HepG2 (cell line): ENCODE measurements at regions not wholly inside any gene's neighbourhood (a gene's known extent, or its start where the extent isn't known, plus 50 kb on each side); places are given as distances from the start of the nearest gene placed in this dataset.
"Not testable (repeated sequence)": the region's sequence is repeated elsewhere in the genome, so short reads cannot be mapped to it uniquely, and the experiment has no call there.

Experiments used
- ATAC-seq: fragments of 200-7000 bp; cut with Tn5 transposase; 3 replicates; pipeline ENCODE4 v1.9.1; 2020; ENCODE audit warnings: mild to moderate bottlenecking, moderate library complexity
- BruUV-seq: library from RNA; stranded (reverse); fragments of 400-500 nt; replicated peaks from 2 replicates; lab custom pipeline; 2021; lab: Mats Ljungman, UMichigan
- CTCF ChIA-PET: fragments of 300-600 bp; formaldehyde crosslinking; extraction: SDS; loops from one replicate; lab custom pipeline; 2021; ENCODE audit warnings: low total read pairs, inconsistent platforms, low intra/inter-chr PET ratio; lab: Yijun Ruan, JAX
- POLR2A ChIA-PET: fragments of 350-600 bp; sonication (Branson Sonifier 250); formaldehyde crosslinking; loops from one replicate; lab custom pipeline; 2020; ENCODE audit warnings: antibody characterized with exemption, inconsistent platforms; lab: Yijun Ruan, JAX
- DNase-seq: peaks from one replicate; pipeline ENCODE4 v3.0.0-alpha.2; 2015; ENCODE audit warnings: low spot score
- FAIRE-seq: peaks from 3 replicates; lab custom pipeline; 2011; peaks lifted over from hg19 to GRCh38; lab: Jason Lieb, UNC
- H2AFZ ChIP-seq: one replicate; pipeline ENCODE4 v1.6.1; 2011; ENCODE audit warnings: low read length, inconsistent platforms
- H3K27ac ChIP-seq: fragments of 300-600 bp; 3 replicates; pipeline ENCODE4 v1.8.0; 2011; ENCODE audit warnings: mixed run types, mild to moderate bottlenecking, mixed read lengths, low read length, inconsistent platforms; ENCODE audit not compliant: insufficient read depth; ENCODE audit errors: extremely low read length
- H3K27me3 ChIP-seq, 2 experiments: fragments of 200-600 bp in 1 of 2; 2 replicates in 1 of 2; 3 replicates in 1 of 2; pipeline versions ENCODE4 v1.6.0 to v1.8.0; 2011; ENCODE audit warnings: low read length in 2 of 2, mild to moderate bottlenecking in 2 of 2, moderate library complexity in 2 of 2, inconsistent platforms in 1 of 2; ENCODE audit not compliant: insufficient read depth in 2 of 2, control insufficient read depth in 1 of 2
- H3K36me3 ChIP-seq, 2 experiments: fragments of 200-600 bp in 1 of 2; replicated peaks in 1 of 2; 2 replicates in 1 of 2; 3 replicates in 1 of 2; pipeline versions ENCODE4 v1.5.1 to v1.8.0; 2011; ENCODE audit warnings: low read length in 2 of 2, inconsistent platforms in 1 of 2; ENCODE audit not compliant: insufficient read depth in 2 of 2, control insufficient read depth in 1 of 2
- H3K4me1 ChIP-seq: 2 replicates; pipeline ENCODE4 v1.5.1; 2012; ENCODE audit warnings: low read length, inconsistent platforms; ENCODE audit not compliant: insufficient read depth
- H3K4me2 ChIP-seq: 2 replicates; pipeline ENCODE4 v1.6.0; 2011; ENCODE audit warnings: low read depth, low read length, inconsistent platforms
- H3K4me3 ChIP-seq, 3 experiments: fragments of 200-600 bp in 1 of 3; sonication (generic), shearing (Covaris generic) in 1 of 3; replicated peaks in 1 of 3; 2 replicates each; pipeline ENCODE4 v1.5.1; 2011 to 2016; ENCODE audit warnings: low read length in 3 of 3, inconsistent platforms in 2 of 3, low read depth in 2 of 3, mild to moderate bottlenecking in 2 of 3, control low read depth in 1 of 3, mixed read lengths in 1 of 3; ENCODE audit not compliant: insufficient read depth in 1 of 3
- H3K79me2 ChIP-seq: one replicate; pipeline ENCODE4 v1.6.1; 2011; ENCODE audit warnings: low read length, inconsistent platforms; ENCODE audit not compliant: insufficient read depth
- H3K9ac ChIP-seq: 2 replicates; pipeline ENCODE4 v1.6.0; 2011; ENCODE audit warnings: mild to moderate bottlenecking, low read depth, low read length, inconsistent platforms; ENCODE audit not compliant: insufficient read depth
- H3K9me3 ChIP-seq: 2 replicates; pipeline ENCODE4 v1.5.1; 2012; ENCODE audit warnings: mild to moderate bottlenecking, low read length
- H4K20me1 ChIP-seq: 2 replicates; pipeline ENCODE4 v1.6.0; 2011; ENCODE audit warnings: inconsistent platforms, mild to moderate bottlenecking, low read length, moderate library complexity; ENCODE audit not compliant: insufficient read depth
- WGBS: methylation state at CpG from one replicate; pipeline ENCODE4 v1.1.6; 2017; ENCODE audit warnings: low lambda C conversion rate; 5-methylcytosine and 5-hydroxymethylcytosine counted together
- in situ Hi-C: cut with HindIII; loops from 2 replicates; pipeline ENCODE4 v1.10.0; 2017; ENCODE audit warnings: low pct_unique_long_range_greater_than_20kb; ENCODE audit not compliant: extremely low pct_ligation_motif_present
- intact Hi-C: fragments of 100-400 bp; cut with micrococcal nuclease; formaldehyde crosslinking; loops from one replicate; pipeline ENCODE4 v1.10.0; 2022; ENCODE audit not compliant: unreplicated experiment

DNA sequence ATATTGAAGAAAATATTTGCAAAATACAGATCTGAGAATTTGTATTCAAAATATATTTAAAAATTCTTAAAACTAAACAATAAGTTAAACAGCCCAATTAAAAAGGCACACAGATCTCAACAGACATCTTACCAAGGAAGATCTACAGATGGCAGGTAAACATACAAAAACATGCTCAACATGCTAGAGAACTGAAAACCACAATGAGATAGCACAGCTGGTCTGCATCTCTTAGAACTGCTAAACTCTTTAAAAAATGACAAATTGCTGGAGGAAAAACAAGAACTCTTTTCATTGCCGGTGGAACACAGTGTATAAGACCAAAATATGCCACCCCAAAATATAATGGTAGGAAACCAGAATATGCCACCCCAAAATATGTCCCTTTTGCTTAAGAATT is 142.1 kb upstream of the DUSP22 start:
- CTCF ChIA-PET, H3K4me3 ChIP-seq, H3K27ac ChIP-seq, H3K4me2 ChIP-seq, DNase-seq, BruUV-seq, H2AFZ ChIP-seq, H3K79me2 ChIP-seq, intact Hi-C loops, ATAC-seq, H3K9ac ChIP-seq, H3K27me3 ChIP-seq, FAIRE-seq, H4K20me1 ChIP-seq, H3K4me1 ChIP-seq, in situ Hi-C loops, POLR2A ChIA-PET, H3K36me3 ChIP-seq: not testable (repeated sequence)
- peaks cover 13% of the 10 kb centered on the region for H3K9me3 ChIP-seq
- WGBS: 32% methylated on average over 1 of the region's 1 CpG

DNA sequence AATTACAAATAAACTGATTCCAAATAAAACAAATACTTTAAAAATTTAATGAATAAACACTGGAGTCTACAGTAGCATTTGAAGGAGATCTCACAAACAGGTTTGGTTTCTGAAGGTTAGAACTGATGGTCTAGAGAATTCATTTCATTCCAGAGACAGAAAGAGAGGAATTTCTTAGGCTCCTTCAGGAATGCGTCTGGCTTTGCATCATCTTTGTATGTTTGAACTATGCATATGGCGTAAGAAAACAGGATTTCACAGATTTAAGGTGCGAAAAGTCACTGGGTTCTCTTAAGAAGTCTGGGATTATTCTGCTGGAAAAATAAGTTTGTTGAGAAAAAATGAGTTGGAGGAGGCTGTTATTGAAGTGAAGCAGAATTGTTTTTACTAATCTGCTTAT is 139.9 kb upstream of the DUSP22 start:
- H3K79me2 ChIP-seq, H3K4me1 ChIP-seq, H2AFZ ChIP-seq, H3K27me3 ChIP-seq, FAIRE-seq, BruUV-seq, H3K4me3 ChIP-seq, intact Hi-C loops, DNase-seq, CTCF ChIA-PET, H3K9ac ChIP-seq, H3K4me2 ChIP-seq, ATAC-seq, POLR2A ChIA-PET, in situ Hi-C loops, H4K20me1 ChIP-seq, H3K36me3 ChIP-seq, H3K27ac ChIP-seq: not testable (repeated sequence)
- H3K9me3 ChIP-seq: peaks cover 13% of the 10 kb centered on the region
- WGBS: 59% methylated on average over 3 of the region's 3 CpGs

DNA sequence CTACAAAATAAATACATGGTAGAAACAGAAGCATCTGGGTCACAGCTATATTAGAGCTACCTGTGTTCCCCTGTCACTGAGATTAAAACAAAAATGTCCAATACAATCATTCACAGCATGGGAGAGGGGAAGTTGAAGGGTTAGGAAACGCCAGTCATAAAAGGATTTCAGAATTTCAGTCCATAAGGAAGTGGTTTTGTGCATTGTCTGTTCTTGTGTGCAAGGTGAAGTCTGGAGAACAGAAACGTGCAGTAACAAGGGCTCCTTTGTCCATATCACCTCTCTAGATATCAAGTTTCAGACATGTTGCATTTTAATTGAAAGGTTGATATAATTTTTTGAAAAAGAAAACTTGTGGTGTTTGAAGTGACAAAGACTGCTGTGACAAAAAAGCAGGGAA is 139.3 kb upstream of the DUSP22 start:
- FAIRE-seq, H3K4me2 ChIP-seq, H3K9ac ChIP-seq, intact Hi-C loops, CTCF ChIA-PET, DNase-seq, H3K9me3 ChIP-seq, H3K4me3 ChIP-seq, H3K4me1 ChIP-seq, H3K36me3 ChIP-seq, POLR2A ChIA-PET, H2AFZ ChIP-seq, in situ Hi-C loops, H3K27ac ChIP-seq, ATAC-seq, H3K79me2 ChIP-seq, H3K27me3 ChIP-seq, H4K20me1 ChIP-seq, BruUV-seq: not testable (repeated sequence)
- WGBS: 1% methylated on average over 2 of the region's 2 CpGs
